H9 (cell line): ENCODE measurements at regions not wholly inside any gene's neighbourhood (a gene's known extent, or its start where the extent isn't known, plus 50 kb on each side); places are given as distances from the start of the nearest gene placed in this dataset.

Experiments
- DNase-seq: peaks from one replicate; pipeline ENCODE4 v3.0.0-alpha.2; 2017
- H2AFZ ChIP-seq: one replicate; pipeline ENCODE4 v1.6.1; 2013; ENCODE audit warnings: mild to moderate bottlenecking, low read length, control low read depth, moderate library complexity
- H2AK5ac ChIP-seq: 2 replicates; pipeline ENCODE4 v1.6.1; 2013; ENCODE audit warnings: low read length, control low read depth, mixed read lengths; ENCODE audit not compliant: insufficient read length
- H2BK120ac ChIP-seq: one replicate; pipeline ENCODE4 v1.6.1; 2013; ENCODE audit warnings: low read depth, mild to moderate bottlenecking, low read length, control low read depth, inconsistent platforms; ENCODE audit not compliant: poor library complexity, severe bottlenecking
- H2BK12ac ChIP-seq: 2 replicates; pipeline ENCODE4 v1.6.1; 2013; ENCODE audit warnings: low read length, control low read depth, mixed read lengths, low read depth; ENCODE audit not compliant: insufficient read length
- H2BK15ac ChIP-seq: 2 replicates; pipeline ENCODE4 v1.6.1; 2013; ENCODE audit warnings: low read depth, low read length, control low read depth
- H2BK20ac ChIP-seq: one replicate; pipeline ENCODE4 v1.6.1; 2013; ENCODE audit warnings: low read depth, mild to moderate bottlenecking, low read length, control low read depth, inconsistent platforms; ENCODE audit not compliant: poor library complexity, severe bottlenecking
- H2BK5ac ChIP-seq: 2 replicates; pipeline ENCODE4 v1.6.1; 2013; ENCODE audit warnings: low read length, control low read depth, mixed read lengths; ENCODE audit not compliant: insufficient read length
- H3K14ac ChIP-seq: 2 replicates; pipeline ENCODE4 v1.6.1; 2013; ENCODE audit warnings: low read length, control low read depth; ENCODE audit not compliant: insufficient read depth
- H3K18ac ChIP-seq: 2 replicates; pipeline ENCODE4 v1.6.1; 2013; ENCODE audit warnings: low read depth, mild to moderate bottlenecking, mixed read lengths, low read length, control low read depth; ENCODE audit not compliant: insufficient read length
- H3K23ac ChIP-seq: 2 replicates; pipeline ENCODE4 v1.6.1; 2013; ENCODE audit warnings: low read length, control low read depth, mixed read lengths, low read depth; ENCODE audit not compliant: insufficient read length
- H3K23me2 ChIP-seq: 2 replicates; pipeline ENCODE4 v1.6.1; 2013; ENCODE audit warnings: low read depth, mild to moderate bottlenecking, mixed read lengths, low read length, control low read depth; ENCODE audit not compliant: insufficient read length, poor library complexity, severe bottlenecking
- H3K27ac ChIP-seq: 2 replicates; pipeline ENCODE4 v1.5.1; 2013; ENCODE audit warnings: low read length, control low read depth, mixed read lengths, low read depth; ENCODE audit not compliant: insufficient read length
- H3K27me3 ChIP-seq: 2 replicates; pipeline ENCODE4 v1.6.1; 2013; ENCODE audit warnings: low read length, control low read depth, inconsistent platforms; ENCODE audit not compliant: insufficient read depth
- H3K4ac ChIP-seq: 2 replicates; pipeline ENCODE4 v1.6.1; 2013; ENCODE audit warnings: low read depth, mild to moderate bottlenecking, control low read depth, inconsistent platforms, low read length, moderate library complexity
- H3K4me1 ChIP-seq: 2 replicates; pipeline ENCODE4 v1.6.1; 2013; ENCODE audit warnings: low read length, control low read depth, inconsistent platforms; ENCODE audit not compliant: insufficient read depth
- H3K4me2 ChIP-seq: 2 replicates; pipeline ENCODE4 v1.6.1; 2013; ENCODE audit warnings: low read length, control low read depth, mixed read lengths; ENCODE audit not compliant: insufficient read length, insufficient read depth
- H3K56ac ChIP-seq: 2 replicates; pipeline ENCODE4 v1.6.1; 2013; ENCODE audit warnings: low read depth, mild to moderate bottlenecking, mixed read lengths, low read length, control low read depth; ENCODE audit not compliant: insufficient read length
- H3K79me1 ChIP-seq: 2 replicates; pipeline ENCODE4 v1.6.1; 2013; ENCODE audit warnings: low read depth, mild to moderate bottlenecking, moderate library complexity, low read length, control low read depth, inconsistent platforms; ENCODE audit not compliant: insufficient read depth, poor library complexity, severe bottlenecking
- H3K79me2 ChIP-seq: 2 replicates; pipeline ENCODE4 v1.6.1; 2013; ENCODE audit warnings: low read length, control low read depth, inconsistent platforms; ENCODE audit not compliant: insufficient read depth
- H3K9ac ChIP-seq: 2 replicates; pipeline ENCODE4 v1.6.1; 2013; ENCODE audit warnings: low read length, control low read depth, mixed read lengths; ENCODE audit not compliant: insufficient read length; ENCODE audit errors: extremely low read depth
- H3K9me3 ChIP-seq: one replicate; pipeline ENCODE4 v1.6.1; 2013; ENCODE audit warnings: low read depth, low read length, inconsistent platforms; ENCODE audit not compliant: control insufficient read depth
- H3T11ph ChIP-seq: one replicate; pipeline ENCODE4 v1.6.1; 2013; ENCODE audit warnings: mild to moderate bottlenecking, low read length, control low read depth, inconsistent platforms
- H4K20me1 ChIP-seq: one replicate; pipeline ENCODE4 v1.6.1; 2013; ENCODE audit not compliant: control insufficient read depth, insufficient read length, insufficient read depth
- H4K5ac ChIP-seq: 2 replicates; pipeline ENCODE4 v1.6.1; 2013; ENCODE audit warnings: low read depth, mild to moderate bottlenecking, mixed read lengths, low read length, control low read depth; ENCODE audit not compliant: insufficient read length
- H4K8ac ChIP-seq: replicated peaks from 2 replicates; pipeline ENCODE4 v1.6.1; 2013; ENCODE audit warnings: low read length, control low read depth, mixed read lengths, low read depth; ENCODE audit not compliant: insufficient read length
- H4K91ac ChIP-seq: 2 replicates; pipeline ENCODE4 v1.6.1; 2013; ENCODE audit warnings: low read depth, mild to moderate bottlenecking, moderate library complexity, mixed read lengths, low read length, control low read depth; ENCODE audit not compliant: insufficient read length
- H3K27ac Mint-ChIP-seq, 3 experiments: 2 replicates in 2 of 3; 3 replicates in 1 of 3; pipeline ENCODE4 v1.8.0; 2020 to 2021; ENCODE audit warnings: mixed read lengths in 3 of 3, mild to moderate bottlenecking in 1 of 3, moderate library complexity in 1 of 3
- H3K27me3 Mint-ChIP-seq: 2 replicates; pipeline ENCODE4 v1.8.0; 2021; ENCODE audit warnings: low read depth, mild to moderate bottlenecking, moderate library complexity, mixed read lengths
- H3K36me3 Mint-ChIP-seq, 3 experiments: 2 replicates in 2 of 3; 3 replicates in 1 of 3; pipeline ENCODE4 v1.8.0; 2020 to 2021; ENCODE audit warnings: low read depth in 3 of 3, mixed read lengths in 3 of 3; ENCODE audit not compliant: insufficient read depth in 1 of 3
- H3K4me1 Mint-ChIP-seq, 2 experiments: 2 replicates each; pipeline ENCODE4 v1.8.0; 2020; ENCODE audit warnings: mixed read lengths in 2 of 2
- H3K4me3 Mint-ChIP-seq, 2 experiments: 2 replicates in 1 of 2; 3 replicates in 1 of 2; pipeline ENCODE4 v1.8.0; 2020 to 2021; ENCODE audit warnings: mild to moderate bottlenecking in 2 of 2, mixed read lengths in 2 of 2, moderate library complexity in 1 of 2
- H3K9me3 Mint-ChIP-seq, 2 experiments: 2 replicates in 1 of 2; 3 replicates in 1 of 2; pipeline ENCODE4 v1.8.0; 2020; ENCODE audit warnings: mild to moderate bottlenecking in 2 of 2, mixed read lengths in 2 of 2, moderate library complexity in 1 of 2
- CTCF ChIP-seq: fragments of 200-600 bp; sonication (generic); conservative IDR thresholded peaks from 3 replicates; pipeline ENCODE4 v1.8.0; 2021; ENCODE audit warnings: antibody characterized with exemption, mild to moderate bottlenecking
- WGBS: extraction: QIAGEN DNeasy Blood & Tissue Kit; methylation state at CpG from one replicate; pipeline ENCODE4 v1.1.7; 2013; ENCODE audit warnings: missing lambda C conversion rate, low lambda C conversion rate, mixed read lengths; ENCODE audit not compliant: insufficient read length; ENCODE audit errors: extremely low coverage; 5-methylcytosine and 5-hydroxymethylcytosine counted together

DNA sequence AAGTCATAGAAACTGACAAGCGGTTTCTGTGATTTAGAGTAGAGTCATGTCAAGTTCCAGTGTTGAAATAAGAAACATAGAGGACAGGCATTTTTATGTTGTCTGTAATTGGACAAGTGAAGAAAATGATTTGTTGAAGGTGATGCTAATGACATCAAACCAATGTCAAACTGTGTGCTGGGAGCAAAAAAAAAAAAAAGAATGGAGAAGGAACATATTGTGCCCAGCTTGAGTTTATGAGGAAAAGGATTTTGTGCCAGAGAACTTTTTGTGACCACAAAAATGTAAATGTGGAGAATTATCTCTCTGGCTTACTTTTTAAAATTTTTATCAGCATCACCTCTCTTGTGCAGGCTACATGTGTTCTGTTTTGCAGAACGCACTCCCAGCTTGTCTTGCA is 495.7 kb downstream of the RAPGEF2 start:
- no peaks in the 10 kb centered on the region for H3K79me1 ChIP-seq
- no peak overlapping the region for H3K4ac ChIP-seq
- Mint-ChIP-seq H3K9me3 (no peaks in the 10 kb centered on the region), H3K4me3 (no peak overlapping the region), H3K27me3 (no peaks in the 10 kb centered on the region), H3K36me3 (no peaks in the 10 kb centered on the region), H3K27ac (peak overlapping the region in 2 of 3 experiments; percentile 41 to 65; a peak in 1 of 7 replicates), H3K4me1 (peaks cover 23 to 33% of the 10 kb centered on the region in 2 experiments)
- no peak overlapping the region for H2AK5ac ChIP-seq
- no peak for TF ChIP-seq CTCF
- peaks cover 8% of the 10 kb centered on the region; the same call in 1 of the 2 replicates for H3K4me1 ChIP-seq
- no peak overlapping the region for H2BK5ac ChIP-seq
- H2BK12ac ChIP-seq: no peak overlapping the region
- H2BK20ac ChIP-seq: no peak overlapping the region
- H2BK15ac ChIP-seq: no peak overlapping the region
- H3K23me2 ChIP-seq: no peaks in the 10 kb centered on the region
- no peaks in the 10 kb centered on the region for H3K9me3 ChIP-seq
- H3K56ac ChIP-seq: no peak overlapping the region
- H3K27me3 ChIP-seq: no peaks in the 10 kb centered on the region
- WGBS: no CpG with 5 or more reads among the region's 2 CpGs
- no peak overlapping the region for H4K8ac ChIP-seq
- DNase-seq: no peak
- no peak overlapping the region for H3K23ac ChIP-seq
- H4K91ac ChIP-seq: no peak overlapping the region
- no peak overlapping the region for H3K9ac ChIP-seq
- H4K5ac ChIP-seq: no peak overlapping the region
- no peak overlapping the region for H2BK120ac ChIP-seq
- H2AFZ ChIP-seq: no peak overlapping the region
- no peak overlapping the region for H3K14ac ChIP-seq
- no peak overlapping the region for H3K27ac ChIP-seq
- no peaks in the 10 kb centered on the region for H4K20me1 ChIP-seq
- H3K4me2 ChIP-seq: no peak overlapping the region
- no peak overlapping the region for H3K18ac ChIP-seq
- no peaks in the 10 kb centered on the region for H3K79me2 ChIP-seq
- no peak overlapping the region for H3T11ph ChIP-seq
